ENCODE measurements at regions not wholly inside any gene's neighbourhood (a gene's known extent, or its start where the extent isn't known, plus 50 kb on each side); places are given as distances from the start of the nearest gene placed in this dataset.

GRCh38 chr1:173330149-173330951 lies 123.2 kb upstream of the TNFSF4 start:
- no peak for TF ChIP-seq TBP (IDR thresholded peaks at IDR 0.05; ENCODE audit: low read depth, low read length)
- no peak for TF ChIP-seq CREB1 (IDR thresholded peaks at IDR 0.05)
- no peak for TF ChIP-seq JUN (IDR thresholded peaks at IDR 0.05; ENCODE audit: low read depth, low read length)

All from H1 (cell line).